PC-3 (cell line): ENCODE measurements at regions not wholly inside any gene's neighbourhood (a gene's known extent, or its start where the extent isn't known, plus 50 kb on each side); places are given as distances from the start of the nearest gene placed in this dataset.

ENCODE experiments used
- EZH2 ChIP-seq: fragments of 300-600 bp; sonication (generic); IDR thresholded peaks from one replicate; pipeline ENCODE4 v1.6.1; 2017; ENCODE audit warnings: antibody characterized with exemption, mild to moderate bottlenecking, low read length; ENCODE audit not compliant: unreplicated experiment
- EZH2phosphoT487 ChIP-seq: fragments of 300-600 bp; sonication (generic); IDR thresholded peaks from 2 replicates; pipeline ENCODE4 v1.6.1; 2018; ENCODE audit warnings: mild to moderate bottlenecking, antibody characterized with exemption, low read length, borderline replicate concordance
- TF ChIP-seq, protein P1 (sequence below): fragments of 300-600 bp; sonication (generic); conservative IDR thresholded peaks from 2 replicates; pipeline ENCODE4 v1.5.1; 2017; ENCODE audit warnings: antibody characterized with exemption, low read depth, mild to moderate bottlenecking, low read length

DNA sequence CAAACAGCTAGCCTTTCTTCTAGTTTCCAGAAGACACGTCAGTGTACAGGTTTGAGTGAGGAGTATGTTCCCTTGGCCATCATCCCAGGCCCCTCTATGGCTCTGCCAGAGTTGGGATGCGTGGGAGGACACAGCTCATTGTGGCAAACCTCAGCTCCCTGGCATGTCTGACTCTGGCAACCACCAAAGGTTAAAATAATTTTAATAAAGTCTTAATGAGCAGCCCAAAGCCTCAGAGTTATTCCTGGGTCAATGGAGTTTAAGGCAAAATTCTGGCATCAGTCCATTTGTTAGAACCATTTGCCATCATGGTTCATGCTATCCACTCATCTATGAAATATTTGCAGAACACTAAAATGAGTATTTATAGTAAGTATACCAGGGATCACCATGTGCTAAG lies 79.8 kb upstream of the PAPPA start:
- TF ChIP-seq EZH2 (no peak), EZH2phosphoT487 (no peak)
- TF ChIP-seq, protein P1, sequence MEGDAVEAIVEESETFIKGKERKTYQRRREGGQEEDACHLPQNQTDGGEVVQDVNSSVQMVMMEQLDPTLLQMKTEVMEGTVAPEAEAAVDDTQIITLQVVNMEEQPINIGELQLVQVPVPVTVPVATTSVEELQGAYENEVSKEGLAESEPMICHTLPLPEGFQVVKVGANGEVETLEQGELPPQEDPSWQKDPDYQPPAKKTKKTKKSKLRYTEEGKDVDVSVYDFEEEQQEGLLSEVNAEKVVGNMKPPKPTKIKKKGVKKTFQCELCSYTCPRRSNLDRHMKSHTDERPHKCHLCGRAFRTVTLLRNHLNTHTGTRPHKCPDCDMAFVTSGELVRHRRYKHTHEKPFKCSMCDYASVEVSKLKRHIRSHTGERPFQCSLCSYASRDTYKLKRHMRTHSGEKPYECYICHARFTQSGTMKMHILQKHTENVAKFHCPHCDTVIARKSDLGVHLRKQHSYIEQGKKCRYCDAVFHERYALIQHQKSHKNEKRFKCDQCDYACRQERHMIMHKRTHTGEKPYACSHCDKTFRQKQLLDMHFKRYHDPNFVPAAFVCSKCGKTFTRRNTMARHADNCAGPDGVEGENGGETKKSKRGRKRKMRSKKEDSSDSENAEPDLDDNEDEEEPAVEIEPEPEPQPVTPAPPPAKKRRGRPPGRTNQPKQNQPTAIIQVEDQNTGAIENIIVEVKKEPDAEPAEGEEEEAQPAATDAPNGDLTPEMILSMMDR = no peak
